ENCODE measurements at regions not wholly inside any gene's neighbourhood (a gene's known extent, or its start where the extent isn't known, plus 50 kb on each side); places are given as distances from the start of the nearest gene placed in this dataset.

DNA sequence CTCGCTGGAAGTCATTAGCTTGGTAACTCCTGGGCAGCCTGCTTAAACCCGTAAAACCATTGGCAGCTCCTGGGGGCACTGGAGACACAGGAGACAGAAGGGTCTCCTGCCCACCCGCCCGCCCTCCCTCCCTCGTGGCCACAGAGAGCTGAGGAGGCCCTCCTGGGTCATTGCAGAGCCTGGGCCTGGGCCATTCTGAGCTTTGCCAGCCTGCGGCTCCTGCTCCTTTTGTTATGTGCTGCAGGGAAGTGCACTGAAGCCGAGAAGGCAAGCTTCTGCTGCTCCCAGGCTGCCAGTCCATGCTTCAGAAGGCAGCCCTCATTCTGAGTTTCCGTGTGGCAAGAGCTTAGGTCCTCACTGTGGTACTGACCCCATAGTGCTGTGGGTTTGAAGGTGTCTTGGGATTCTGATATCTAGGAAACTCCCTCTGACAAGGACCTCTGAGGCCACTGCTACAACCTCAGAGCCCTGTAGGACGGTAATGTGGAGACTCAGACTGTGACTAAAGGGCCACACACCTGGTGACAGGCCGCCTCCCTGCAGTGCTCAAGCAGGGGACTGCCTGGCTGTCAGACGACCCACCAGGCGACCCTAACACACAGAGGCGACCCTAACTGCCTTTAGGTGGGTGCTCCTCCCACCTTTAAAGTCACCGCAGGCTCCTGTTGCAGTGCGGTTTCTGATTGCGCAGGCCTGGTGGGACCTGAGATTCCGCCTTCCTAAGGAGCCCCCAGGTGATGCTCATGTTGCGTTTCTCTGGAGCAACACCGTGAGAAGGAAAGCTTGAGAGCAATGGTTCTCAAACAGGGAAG, 118.7 kb downstream of the IER5 start:
- no peaks in the 10 kb centered on the region for H3K4me1 Mint-ChIP-seq
- no peak overlapping the region for H3K4me3 Mint-ChIP-seq
- TF ChIP-seq CTCF (IDR thresholded peaks at IDR 0.05), result no peak
- no peak overlapping the region for H3K27ac Mint-ChIP-seq
- Histone ChIP-seq H3K9ac (ENCODE audit: insufficient read depth, low read length, poor library complexity, severe bottlenecking) (no peak overlapping the region), H3K4me1 (ENCODE audit: control insufficient read depth in 1 of 2, insufficient read depth in 2 of 2, low read length in 2 of 2) (no peaks in the 10 kb centered on the region), H3K27ac (ENCODE audit: low read depth in 1 of 2, low read length in 2 of 2) (no peak overlapping the region), H3K27me3 (ENCODE audit: control insufficient read depth in 2 of 2, insufficient read depth in 2 of 2, low read length in 2 of 2) (peaks cover 0 to 3% of the 10 kb centered on the region in 2 donors), H4K20me1 (ENCODE audit: insufficient read depth, low read length) (no peaks in the 10 kb centered on the region), H3K4me2 (replicated peaks; ENCODE audit: extremely low read depth, low read length, poor library complexity, severe bottlenecking) (no peak overlapping the region), H3K9me3 (replicated peaks in 1 of 2; ENCODE audit: control insufficient read depth in 1 of 2, insufficient read depth in 1 of 2, low read length in 2 of 2) (no peaks in the 10 kb centered on the region), H2AFZ (ENCODE audit: insufficient read depth, low read depth, low read length, poor library complexity, severe bottlenecking) (no peak overlapping the region), H3K36me3 (replicated peaks in 1 of 2; ENCODE audit: control insufficient read depth in 1 of 2, insufficient read depth in 2 of 2, low read length in 2 of 2) (no peaks in the 10 kb centered on the region), H3K4me3 (replicated peaks in 1 of 3; ENCODE audit: low read depth in 2 of 3, low read length in 3 of 3) (no peak overlapping the region), H3K79me2 (ENCODE audit: insufficient read depth, low read length) (no peaks in the 10 kb centered on the region)
- intact Hi-C loops (cut with micrococcal nuclease), result no loop called here
- DNase-seq, result no peak
- H3K9me3 Mint-ChIP-seq, result no peaks in the 10 kb centered on the region
- WGBS (ENCODE audit: insufficient coverage), result 90% methylated on average over 12 of the region's 19 CpGs
- H3K36me3 Mint-ChIP-seq, result no peaks in the 10 kb centered on the region
- H3K27me3 Mint-ChIP-seq (ENCODE audit: low read depth in 3 of 3), result peaks cover 6 to 11% (median 8%) of the 10 kb centered on the region in 3 donors

DNA sequence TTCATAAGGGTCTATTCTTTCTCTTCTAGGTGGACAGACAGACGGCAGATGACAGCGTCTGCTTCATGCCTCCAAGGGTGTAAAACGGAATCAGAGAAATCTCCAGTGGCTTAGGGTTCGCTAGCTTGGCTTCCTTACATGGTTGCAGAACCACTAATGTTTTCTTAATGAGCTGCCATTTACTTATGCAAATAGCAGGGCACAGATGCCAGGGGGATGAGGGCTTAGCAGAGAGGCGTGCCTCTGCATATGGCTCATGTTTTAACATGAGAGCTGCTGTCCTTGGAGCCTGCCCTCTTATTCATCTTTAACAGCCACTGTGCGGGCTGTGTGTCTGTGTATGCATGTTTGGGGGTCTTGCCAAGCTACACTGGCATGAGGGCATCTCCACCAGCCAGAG, 119.6 kb downstream of the IER5 start:
- H3K27me3 ChIP-seq (ENCODE audit: control insufficient read depth in 2 of 2, insufficient read depth in 2 of 2, low read length in 2 of 2), result peaks cover 0 to 3% of the 10 kb centered on the region in 2 donors
- 97% methylated on average over 5 of the region's 6 CpGs for WGBS (ENCODE audit: insufficient coverage)
- no peaks in the 10 kb centered on the region for H3K36me3 ChIP-seq (replicated peaks in 1 of 2; ENCODE audit: control insufficient read depth in 1 of 2, insufficient read depth in 2 of 2, low read length in 2 of 2)
- DNase-seq, result no peak
- Mint-ChIP-seq H3K4me1 (no peaks in the 10 kb centered on the region), H3K36me3 (no peaks in the 10 kb centered on the region), H3K4me3 (no peak overlapping the region), H3K27ac (no peak overlapping the region), H3K27me3 (ENCODE audit: low read depth in 3 of 3) (peaks cover 6 to 16% (median 7%) of the 10 kb centered on the region in 3 donors), H3K9me3 (no peaks in the 10 kb centered on the region)
- intact Hi-C loops (cut with micrococcal nuclease), result no loop called here
- H4K20me1 ChIP-seq (ENCODE audit: insufficient read depth, low read length), result no peaks in the 10 kb centered on the region
- no peak overlapping the region for H3K9ac ChIP-seq (ENCODE audit: insufficient read depth, low read length, poor library complexity, severe bottlenecking)
- H3K9me3 ChIP-seq (replicated peaks in 1 of 2; ENCODE audit: control insufficient read depth in 1 of 2, insufficient read depth in 1 of 2, low read length in 2 of 2), result no peaks in the 10 kb centered on the region
- TF ChIP-seq CTCF (IDR thresholded peaks at IDR 0.05), result no peak
- no peaks in the 10 kb centered on the region for H3K79me2 ChIP-seq (ENCODE audit: insufficient read depth, low read length)
- H3K27ac ChIP-seq (ENCODE audit: low read depth in 1 of 2, low read length in 2 of 2), result no peak overlapping the region
- H3K4me1 ChIP-seq (ENCODE audit: control insufficient read depth in 1 of 2, insufficient read depth in 2 of 2, low read length in 2 of 2), result no peaks in the 10 kb centered on the region
- H2AFZ ChIP-seq (ENCODE audit: insufficient read depth, low read depth, low read length, poor library complexity, severe bottlenecking), result no peak overlapping the region
- H3K4me3 ChIP-seq (replicated peaks in 1 of 3; ENCODE audit: low read depth in 2 of 3, low read length in 3 of 3), result no peak overlapping the region
- no peak overlapping the region for H3K4me2 ChIP-seq (replicated peaks; ENCODE audit: extremely low read depth, low read length, poor library complexity, severe bottlenecking)

Measured in CD14-positive monocyte (primary cell).